PC-3 (cell line): ENCODE measurements at regions not wholly inside any gene's neighbourhood (a gene's known extent, or its start where the extent isn't known, plus 50 kb on each side); places are given as distances from the start of the nearest gene placed in this dataset.

Experiments used
- ATAC-seq: fragments of 200-7000 bp; cut with Tn5 transposase; 2 replicates; pipeline ENCODE4 v1.9.1; 2020; ENCODE audit warnings: mild to moderate bottlenecking, moderate library complexity
- BruUV-seq: library from RNA; stranded (reverse); fragments of 400-500 nt; replicated peaks from 2 replicates; lab custom pipeline; 2021; lab: Mats Ljungman, UMichigan
- CTCF ChIA-PET: fragments of 300-600 bp; sonication (Branson Sonifier 250); formaldehyde crosslinking; loops from one replicate; lab custom pipeline; 2022; ENCODE audit warnings: antibody characterized with exemption; lab: Charles Lee
- POLR2A ChIA-PET: fragments of 300-600 bp; sonication (Branson Sonifier 250); formaldehyde crosslinking; loops from one replicate; lab custom pipeline; 2022; ENCODE audit warnings: antibody characterized with exemption; ENCODE audit not compliant: unreplicated experiment; lab: Charles Lee
- DNase-seq: peaks from one replicate; pipeline ENCODE4 v3.0.0-alpha.2; 2015
- H2AFZ ChIP-seq: fragments of 300-600 bp; sonication (generic); 2 replicates; pipeline ENCODE4 v1.6.0; 2016; ENCODE audit warnings: antibody characterized with exemption, low read length
- H3F3A ChIP-seq: fragments of 300-600 bp; sonication (generic); one replicate; pipeline ENCODE4 v1.6.0; 2017; ENCODE audit warnings: antibody characterized with exemption, low read length, control low read depth, mild to moderate bottlenecking; ENCODE audit not compliant: unreplicated experiment
- H3K27ac ChIP-seq: fragments of 300-600 bp; sonication (generic); 2 replicates; pipeline ENCODE4 v1.5.1; 2016; ENCODE audit warnings: mild to moderate bottlenecking, low read length
- H3K27me3 ChIP-seq: fragments of 300-600 bp; sonication (generic); 2 replicates; pipeline ENCODE4 v1.6.1; 2016; ENCODE audit warnings: low read length, mixed read lengths
- H3K36me3 ChIP-seq: fragments of 300-600 bp; sonication (generic); 2 replicates; pipeline ENCODE4 v1.6.1; 2016; ENCODE audit warnings: low read depth, mixed run types, low read length, mixed read lengths
- H3K4me1 ChIP-seq: fragments of 300-600 bp; sonication (generic); 2 replicates; pipeline ENCODE4 v1.5.1; 2016; ENCODE audit warnings: low read length; ENCODE audit not compliant: insufficient read depth
- H3K4me2 ChIP-seq: fragments of 300-600 bp; sonication (generic); 2 replicates; pipeline ENCODE4 v1.6.0; 2016; ENCODE audit warnings: low read length
- H3K4me3 ChIP-seq: fragments of 300-600 bp; sonication (generic); 2 replicates; pipeline ENCODE4 v1.5.1; 2016; ENCODE audit warnings: mild to moderate bottlenecking, low read length, mixed read lengths
- H3K79me2 ChIP-seq: fragments of 300-600 bp; sonication (generic); 2 replicates; pipeline ENCODE4 v1.6.1; 2017; ENCODE audit warnings: low read length, mixed read lengths
- H3K9ac ChIP-seq: fragments of 300-600 bp; sonication (generic); 2 replicates; pipeline ENCODE4 v1.6.0; 2016; ENCODE audit warnings: mild to moderate bottlenecking, low read length
- H3K9me2 ChIP-seq: fragments of 300-600 bp; sonication (generic); replicated peaks from 2 replicates; pipeline ENCODE4 v1.6.1; 2016; ENCODE audit warnings: mixed run types, low read length, mixed read lengths
- H3K9me3 ChIP-seq: fragments of 300-600 bp; sonication (generic); 2 replicates; pipeline ENCODE4 v1.6.1; 2016; ENCODE audit warnings: low read length, mixed read lengths
- H4K20me1 ChIP-seq: fragments of 300-600 bp; sonication (generic); 2 replicates; pipeline ENCODE4 v1.6.1; 2016; ENCODE audit warnings: low read length, mixed read lengths
- EZH2 ChIP-seq: fragments of 300-600 bp; sonication (generic); IDR thresholded peaks from one replicate; pipeline ENCODE4 v1.6.1; 2017; ENCODE audit warnings: antibody characterized with exemption, mild to moderate bottlenecking, low read length; ENCODE audit not compliant: unreplicated experiment
- EZH2phosphoT487 ChIP-seq: fragments of 300-600 bp; sonication (generic); IDR thresholded peaks from 2 replicates; pipeline ENCODE4 v1.6.1; 2018; ENCODE audit warnings: mild to moderate bottlenecking, antibody characterized with exemption, low read length, borderline replicate concordance
- intact Hi-C: fragments of 100-400 bp; cut with micrococcal nuclease; formaldehyde crosslinking; loops from 2 replicates; pipeline ENCODE4 v1.9.0; 2023
- TF ChIP-seq, protein P1 (sequence below): fragments of 300-600 bp; sonication (generic); conservative IDR thresholded peaks from 2 replicates; pipeline ENCODE4 v1.5.1; 2017; ENCODE audit warnings: antibody characterized with exemption, low read depth, mild to moderate bottlenecking, low read length

- Histone ChIP-seq H3K4me2 (no peak overlapping the region), H3K27me3 (no peaks in the 10 kb centered on the region), H3K79me2 (no peaks in the 10 kb centered on the region), H3K27ac (no peak overlapping the region), H3K9ac (no peak overlapping the region), H3K4me1 (peaks cover 7% of the 10 kb centered on the region), H3K9me2 (no peaks in the 10 kb centered on the region), H3F3A (no peaks in the 10 kb centered on the region), H3K36me3 (no peaks in the 10 kb centered on the region), H3K4me3 (no peak overlapping the region), H4K20me1 (no peaks in the 10 kb centered on the region), H2AFZ (no peak overlapping the region), H3K9me3 (no peaks in the 10 kb centered on the region)
- ATAC-seq = no peak
- ChIA-PET CTCF (no interaction called here), POLR2A (no interaction called here)
- intact Hi-C loops = loop anchor here (5.0 kb wide), 1 partner anchor 85 kb away; no protein-coding TSS in a partner anchor
- TF ChIP-seq EZH2phosphoT487 = no peak
- no peak for TF ChIP-seq EZH2
- TF ChIP-seq, protein P1, sequence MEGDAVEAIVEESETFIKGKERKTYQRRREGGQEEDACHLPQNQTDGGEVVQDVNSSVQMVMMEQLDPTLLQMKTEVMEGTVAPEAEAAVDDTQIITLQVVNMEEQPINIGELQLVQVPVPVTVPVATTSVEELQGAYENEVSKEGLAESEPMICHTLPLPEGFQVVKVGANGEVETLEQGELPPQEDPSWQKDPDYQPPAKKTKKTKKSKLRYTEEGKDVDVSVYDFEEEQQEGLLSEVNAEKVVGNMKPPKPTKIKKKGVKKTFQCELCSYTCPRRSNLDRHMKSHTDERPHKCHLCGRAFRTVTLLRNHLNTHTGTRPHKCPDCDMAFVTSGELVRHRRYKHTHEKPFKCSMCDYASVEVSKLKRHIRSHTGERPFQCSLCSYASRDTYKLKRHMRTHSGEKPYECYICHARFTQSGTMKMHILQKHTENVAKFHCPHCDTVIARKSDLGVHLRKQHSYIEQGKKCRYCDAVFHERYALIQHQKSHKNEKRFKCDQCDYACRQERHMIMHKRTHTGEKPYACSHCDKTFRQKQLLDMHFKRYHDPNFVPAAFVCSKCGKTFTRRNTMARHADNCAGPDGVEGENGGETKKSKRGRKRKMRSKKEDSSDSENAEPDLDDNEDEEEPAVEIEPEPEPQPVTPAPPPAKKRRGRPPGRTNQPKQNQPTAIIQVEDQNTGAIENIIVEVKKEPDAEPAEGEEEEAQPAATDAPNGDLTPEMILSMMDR = no peak
- no TSS peak for BruUV-seq
- DNase-seq = no peak
These were observed 62.1 kb upstream of the TNRC6A start for GRCh38 chr16:24667244-24667764.

DNA sequence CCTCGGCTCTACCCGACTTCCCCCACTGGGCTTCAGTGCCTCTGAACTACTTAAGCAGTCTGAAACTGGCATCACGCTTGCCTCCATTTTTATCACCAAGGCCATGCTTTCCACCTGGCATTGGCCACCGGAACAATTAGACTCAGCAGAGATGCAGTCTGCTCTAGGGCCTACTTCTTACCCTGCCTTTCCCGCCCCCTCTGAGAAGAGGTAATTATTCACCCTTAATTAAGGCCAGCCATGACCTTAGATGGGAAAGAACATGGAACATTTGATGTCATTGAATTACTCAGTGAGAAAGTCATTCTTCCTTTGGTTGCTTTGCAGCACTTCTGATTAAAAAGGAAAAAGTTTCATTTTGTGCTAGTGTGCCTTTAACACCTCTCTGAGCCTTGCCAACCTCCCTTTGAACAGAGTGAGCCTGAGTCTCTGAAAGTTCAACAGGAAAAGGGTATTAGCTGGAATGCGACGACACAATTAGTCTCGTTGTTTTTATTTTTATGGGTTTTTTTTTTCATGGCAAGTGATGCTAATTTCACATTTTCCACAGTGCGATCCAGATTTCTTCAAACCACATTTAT, 60.9 kb upstream of the TNRC6A start:
- ATAC-seq (no peak), DNase-seq (no peak)
- Histone ChIP-seq H3K9ac (peak overlapping the region; percentile 38), H2AFZ (no peak overlapping the region), H3K9me2 (no peaks in the 10 kb centered on the region), H3F3A (no peaks in the 10 kb centered on the region), H3K36me3 (no peaks in the 10 kb centered on the region), H3K4me1 (peaks cover 7% of the 10 kb centered on the region), H4K20me1 (no peaks in the 10 kb centered on the region), H3K79me2 (no peaks in the 10 kb centered on the region), H3K27ac (peak overlapping the region; percentile 69), H3K27me3 (no peaks in the 10 kb centered on the region), H3K4me3 (no peak overlapping the region), H3K9me3 (no peaks in the 10 kb centered on the region), H3K4me2 (0 out of 2 replicates have a peak overlapping the region, but pooled peaks have one; percentile 10)
- no TSS peak for BruUV-seq
- intact Hi-C loops = loop anchor here (2.0 to 5.0 kb wide), 2 partner anchors 32 to 86 kb away; no protein-coding TSS in a partner anchor
- TF ChIP-seq EZH2phosphoT487 (no peak), EZH2 (no peak)
- TF ChIP-seq, protein P1 = no peak
- POLR2A ChIA-PET = interaction anchor here (0.6 kb wide), 1 partner anchor 58 kb away, joined by 4 read pairs; no protein-coding TSS in a partner anchor
- CTCF ChIA-PET = interaction anchor here (0.6 to 0.7 kb wide), 2 partner anchors 42 to 90 kb away, joined by 4 to 5 read pairs; no protein-coding TSS in a partner anchor
